Keratinocyte (primary cell): ENCODE measurements at regions not wholly inside any gene's neighbourhood (a gene's known extent, or its start where the extent isn't known, plus 50 kb on each side); places are given as distances from the start of the nearest gene placed in this dataset.

Experiments
- DNase-seq: peaks from one replicate; pipeline ENCODE4 v3.0.0-alpha.2; 2011; ENCODE audit warnings: low read depth, missing footprints, low spot score
- FAIRE-seq: peaks from 2 replicates; lab custom pipeline; 2011; peaks lifted over from hg19 to GRCh38; lab: Jason Lieb, UNC
- H2AFZ ChIP-seq: 2 replicates; pipeline ENCODE4 v1.6.0; 2012; ENCODE audit warnings: low read length, control low read depth, inconsistent platforms; ENCODE audit not compliant: control insufficient read depth
- H3K27ac ChIP-seq: 2 replicates; pipeline ENCODE4 v1.5.1; 2011; ENCODE audit warnings: low read length; ENCODE audit not compliant: control insufficient read depth, insufficient read depth
- H3K27me3 ChIP-seq: 3 replicates; pipeline ENCODE4 v1.6.0; 2011; ENCODE audit warnings: low read length; ENCODE audit not compliant: control insufficient read depth, insufficient read depth; ENCODE audit errors: extremely low read depth
- H3K36me3 ChIP-seq, 2 experiments: 2 replicates in 1 of 2; 3 replicates in 1 of 2; pipeline ENCODE4 v1.5.1; 2011; ENCODE audit warnings: low read length in 2 of 2, mild to moderate bottlenecking in 1 of 2; ENCODE audit not compliant: control insufficient read depth in 2 of 2, insufficient read depth in 2 of 2; ENCODE audit errors: extremely low read depth in 1 of 2
- H3K4me1 ChIP-seq: 3 replicates; pipeline ENCODE4 v1.5.1; 2011; ENCODE audit warnings: low read length; ENCODE audit not compliant: control insufficient read depth, insufficient read depth; ENCODE audit errors: extremely low read depth
- H3K4me2 ChIP-seq: 3 replicates; pipeline ENCODE4 v1.6.0; 2011; ENCODE audit warnings: low read depth, low read length; ENCODE audit not compliant: control insufficient read depth, insufficient read depth; ENCODE audit errors: extremely low read depth
- H3K4me3 ChIP-seq, 3 experiments: fragments of 200-600 bp in 1 of 3; sonication (generic) in 1 of 3; 2 replicates in 2 of 3; 3 replicates in 1 of 3; pipeline ENCODE4 v1.5.1; 2011 to 2016; ENCODE audit warnings: low read length in 3 of 3, mild to moderate bottlenecking in 3 of 3, control low read depth in 2 of 3, inconsistent platforms in 1 of 3, low read depth in 1 of 3, mixed read lengths in 1 of 3, mixed run types in 1 of 3, moderate library complexity in 1 of 3; ENCODE audit not compliant: control insufficient read depth in 2 of 3, insufficient read depth in 2 of 3; ENCODE audit errors: extremely low read depth in 1 of 3
- H3K79me2 ChIP-seq: 2 replicates; pipeline ENCODE4 v1.6.0; 2012; ENCODE audit warnings: low read length; ENCODE audit not compliant: control insufficient read depth, insufficient read depth
- H3K9ac ChIP-seq: 3 replicates; pipeline ENCODE4 v1.6.0; 2011; ENCODE audit warnings: low read length; ENCODE audit not compliant: control insufficient read depth, insufficient read depth; ENCODE audit errors: extremely low read depth
- H3K9me1 ChIP-seq: 3 replicates; pipeline ENCODE4 v1.6.0; 2011; ENCODE audit warnings: low read length; ENCODE audit not compliant: control insufficient read depth, insufficient read depth; ENCODE audit errors: extremely low read depth
- H3K9me3 ChIP-seq: 2 replicates; pipeline ENCODE4 v1.5.1; 2012; ENCODE audit warnings: low read depth, low read length; ENCODE audit not compliant: control insufficient read depth
- H4K20me1 ChIP-seq: 3 replicates; pipeline ENCODE4 v1.6.0; 2011; ENCODE audit warnings: low read length; ENCODE audit not compliant: control insufficient read depth, insufficient read depth; ENCODE audit errors: extremely low read depth
- EZH2 ChIP-seq: IDR thresholded peaks from one replicate; pipeline ENCODE4 v1.6.1; 2012; ENCODE audit warnings: inconsistent platforms, mild to moderate bottlenecking, low read length, moderate library complexity
- dilution Hi-C: fragments of 300-500 bp; cut with MboI; formaldehyde crosslinking; loops from one replicate; pipeline ENCODE4 v1.7.0; 2020; ENCODE audit warnings: low sequenced_read_pairs; ENCODE audit not compliant: extremely low pct_ligation_motif_present
- TF ChIP-seq, protein P1 (sequence below), 3 experiments: IDR thresholded peaks in 1 of 3; conservative IDR thresholded peaks in 1 of 3; optimal IDR thresholded peaks in 1 of 3; 2 replicates in 2 of 3; 3 replicates in 1 of 3; pipeline versions ENCODE3 to v1.5.1; 2011; ENCODE audit warnings: low read length in 3 of 3, mild to moderate bottlenecking in 3 of 3, moderate library complexity in 2 of 3, control low read depth in 1 of 3, inconsistent platforms in 1 of 3; ENCODE audit not compliant: insufficient read depth in 2 of 3; ENCODE audit errors: extremely low read depth in 1 of 3

DNA sequence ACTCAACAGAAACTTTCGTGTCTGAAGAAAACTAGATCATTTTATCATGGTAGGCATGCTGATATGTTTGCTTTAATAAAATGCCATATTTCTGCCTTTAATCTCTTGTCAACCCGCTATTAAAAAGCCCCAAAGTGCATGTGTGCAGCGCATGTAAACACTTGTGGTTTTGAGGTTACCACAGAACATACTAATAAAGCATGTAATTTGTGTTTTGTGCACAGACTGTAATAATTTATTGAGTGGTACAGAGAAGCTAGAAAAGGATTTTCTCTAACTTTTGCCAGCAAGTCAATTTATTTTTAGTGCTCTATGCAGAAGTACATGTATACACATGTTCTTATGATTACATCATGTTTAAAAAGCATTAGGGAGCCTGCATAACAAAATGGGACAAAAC is 349.9 kb upstream of the SLC35B3 start:
- Histone ChIP-seq H3K4me1 (no peaks in the 10 kb centered on the region), H3K4me3 (no peak overlapping the region), H2AFZ (no peak overlapping the region), H3K36me3 (no peaks in the 10 kb centered on the region), H3K79me2 (no peaks in the 10 kb centered on the region), H3K9ac (no peak overlapping the region), H3K9me1 (no peaks in the 10 kb centered on the region), H3K27ac (no peak overlapping the region), H3K27me3 (no peaks in the 10 kb centered on the region), H3K4me2 (no peak overlapping the region), H4K20me1 (no peaks in the 10 kb centered on the region), H3K9me3 (no peaks in the 10 kb centered on the region)
- TF ChIP-seq, protein P1, sequence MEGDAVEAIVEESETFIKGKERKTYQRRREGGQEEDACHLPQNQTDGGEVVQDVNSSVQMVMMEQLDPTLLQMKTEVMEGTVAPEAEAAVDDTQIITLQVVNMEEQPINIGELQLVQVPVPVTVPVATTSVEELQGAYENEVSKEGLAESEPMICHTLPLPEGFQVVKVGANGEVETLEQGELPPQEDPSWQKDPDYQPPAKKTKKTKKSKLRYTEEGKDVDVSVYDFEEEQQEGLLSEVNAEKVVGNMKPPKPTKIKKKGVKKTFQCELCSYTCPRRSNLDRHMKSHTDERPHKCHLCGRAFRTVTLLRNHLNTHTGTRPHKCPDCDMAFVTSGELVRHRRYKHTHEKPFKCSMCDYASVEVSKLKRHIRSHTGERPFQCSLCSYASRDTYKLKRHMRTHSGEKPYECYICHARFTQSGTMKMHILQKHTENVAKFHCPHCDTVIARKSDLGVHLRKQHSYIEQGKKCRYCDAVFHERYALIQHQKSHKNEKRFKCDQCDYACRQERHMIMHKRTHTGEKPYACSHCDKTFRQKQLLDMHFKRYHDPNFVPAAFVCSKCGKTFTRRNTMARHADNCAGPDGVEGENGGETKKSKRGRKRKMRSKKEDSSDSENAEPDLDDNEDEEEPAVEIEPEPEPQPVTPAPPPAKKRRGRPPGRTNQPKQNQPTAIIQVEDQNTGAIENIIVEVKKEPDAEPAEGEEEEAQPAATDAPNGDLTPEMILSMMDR (optimal IDR thresholded peaks at IDR 0.05 in 1 of 3, IDR thresholded peaks at IDR 0.05 in 1 of 3, conservative IDR thresholded peaks at IDR 0.05 in 1 of 3; ENCODE audit: extremely low read depth in 1 of 3, insufficient read depth in 2 of 3, low read length in 3 of 3), result no peak
- TF ChIP-seq EZH2, result no peak
- no peak for FAIRE-seq
- no peak for DNase-seq
- dilution Hi-C loops, result no loop called here

GRCh38 chr6:8783191-8783590 is 347.8 kb upstream of the SLC35B3 start:
- Histone ChIP-seq H3K9ac (no peak overlapping the region), H3K79me2 (no peaks in the 10 kb centered on the region), H3K9me3 (no peaks in the 10 kb centered on the region), H3K9me1 (no peaks in the 10 kb centered on the region), H3K36me3 (no peaks in the 10 kb centered on the region), H2AFZ (no peak overlapping the region), H3K4me1 (no peaks in the 10 kb centered on the region), H3K27ac (no peak overlapping the region), H3K4me2 (no peak overlapping the region), H4K20me1 (no peaks in the 10 kb centered on the region), H3K27me3 (no peaks in the 10 kb centered on the region), H3K4me3 (no peak overlapping the region)
- no peak for FAIRE-seq
- DNase-seq, result no peak
- TF ChIP-seq, protein P1 (optimal IDR thresholded peaks at IDR 0.05 in 1 of 3, IDR thresholded peaks at IDR 0.05 in 1 of 3, conservative IDR thresholded peaks at IDR 0.05 in 1 of 3; ENCODE audit: extremely low read depth in 1 of 3, insufficient read depth in 2 of 3, low read length in 3 of 3), result no peak
- TF ChIP-seq EZH2, result no peak
- dilution Hi-C loops, result no loop called here
